ENCODE measurements at regions not wholly inside any gene's neighbourhood (a gene's known extent, or its start where the extent isn't known, plus 50 kb on each side); places are given as distances from the start of the nearest gene placed in this dataset.

GRCh38 chr22:25472382-25472781, 92.1 kb upstream of the GRK3 start:
- DNase-seq (ENCODE audit: low read depth, low spot score) (no peak), FAIRE-seq (no peak)
- no peak for TF ChIP-seq GATA2 (IDR thresholded peaks at IDR 0.05; ENCODE audit: insufficient read depth, insufficient read length, low read depth, low read length)
- TF ChIP-seq POLR2A (IDR thresholded peaks at IDR 0.05; ENCODE audit: low read depth, low read length): no peak
- no peak for TF ChIP-seq POLR2AphosphoS5 (IDR thresholded peaks at IDR 0.05; ENCODE audit: insufficient read depth, low read depth, low read length)
- TF ChIP-seq EZH2 (IDR thresholded peaks at IDR 0.05; ENCODE audit: borderline replicate concordance, low read depth, low read length, severe bottlenecking): no peak
- TF ChIP-seq FOS (IDR thresholded peaks at IDR 0.05; ENCODE audit: borderline replicate concordance, insufficient read depth, low read length): no peak
- dilution Hi-C loops (cut with MboI; ENCODE audit: extremely low pct_ligation_motif_present, low sequenced_read_pairs): no loop called here
- H2AFZ ChIP-seq (ENCODE audit: low read depth, low read length): no peak overlapping the region
- ChIA-PET POLR2A (no interaction called here), CTCF (interaction anchor here (0.9 kb wide), 1 partner anchor 10 kb away, joined by 4 read pairs; no protein-coding TSS in a partner anchor)
- H3K9me3 ChIP-seq (replicated peaks; ENCODE audit: control insufficient read depth, insufficient read depth, low read length): no peaks in the 10 kb centered on the region
- BruUV-seq (replicated peaks): no TSS peak
- H3K4me2 ChIP-seq (ENCODE audit: insufficient read depth, low read length): no peak overlapping the region
- no peak overlapping the region for H3K9ac ChIP-seq (replicated peaks; ENCODE audit: extremely low read depth, insufficient read depth, low read length)
- no peaks in the 10 kb centered on the region for H3K27me3 ChIP-seq (ENCODE audit: control insufficient read depth in 2 of 2, insufficient read depth in 2 of 2, low read length in 2 of 2)
- no peaks in the 10 kb centered on the region for H3K9me1 ChIP-seq (replicated peaks; ENCODE audit: control insufficient read depth, extremely low read depth, insufficient read depth, low read length)
- peaks cover 10% of the 10 kb centered on the region for H3K4me1 ChIP-seq (ENCODE audit: control insufficient read depth, extremely low read depth, insufficient read depth, low read length)
- intact Hi-C loops (cut with micrococcal nuclease): no loop called here
- H4K20me1 ChIP-seq (replicated peaks; ENCODE audit: control insufficient read depth, extremely low read depth, insufficient read depth, low read length): no peaks in the 10 kb centered on the region
- H3K4me3 ChIP-seq (replicated peaks in 1 of 3; ENCODE audit: insufficient read depth in 1 of 3, low read depth in 1 of 3, low read length in 3 of 3): no peak overlapping the region
- H3K79me2 ChIP-seq (ENCODE audit: control insufficient read depth, insufficient read depth, low read length): no peaks in the 10 kb centered on the region
- no peaks in the 10 kb centered on the region for H3K36me3 ChIP-seq (ENCODE audit: control insufficient read depth in 2 of 2, extremely low read depth in 1 of 2, insufficient read depth in 2 of 2, low read length in 2 of 2)
- H3K27ac ChIP-seq (ENCODE audit: insufficient read depth, low read depth, low read length): no peak overlapping the region

- Histone ChIP-seq H3K4me2 (ENCODE audit: insufficient read depth, low read length) (peak overlapping the region; percentile 45), H3K9ac (replicated peaks; ENCODE audit: extremely low read depth, insufficient read depth, low read length) (peak overlapping the region; percentile 32), H3K36me3 (ENCODE audit: control insufficient read depth in 2 of 2, extremely low read depth in 1 of 2, insufficient read depth in 2 of 2, low read length in 2 of 2) (no peaks in the 10 kb centered on the region), H3K4me1 (ENCODE audit: control insufficient read depth, extremely low read depth, insufficient read depth, low read length) (peaks cover 10% of the 10 kb centered on the region), H3K27ac (ENCODE audit: insufficient read depth, low read depth, low read length) (peak overlapping the region; percentile 23), H3K9me3 (replicated peaks; ENCODE audit: control insufficient read depth, insufficient read depth, low read length) (no peaks in the 10 kb centered on the region), H3K4me3 (replicated peaks in 1 of 3; ENCODE audit: insufficient read depth in 1 of 3, low read depth in 1 of 3, low read length in 3 of 3) (no peak overlapping the region), H3K27me3 (ENCODE audit: control insufficient read depth in 2 of 2, insufficient read depth in 2 of 2, low read length in 2 of 2) (no peaks in the 10 kb centered on the region), H4K20me1 (replicated peaks; ENCODE audit: control insufficient read depth, extremely low read depth, insufficient read depth, low read length) (no peaks in the 10 kb centered on the region), H3K79me2 (ENCODE audit: control insufficient read depth, insufficient read depth, low read length) (no peaks in the 10 kb centered on the region), H3K9me1 (replicated peaks; ENCODE audit: control insufficient read depth, extremely low read depth, insufficient read depth, low read length) (no peaks in the 10 kb centered on the region), H2AFZ (ENCODE audit: low read depth, low read length) (no peak overlapping the region)
- dilution Hi-C loops (cut with MboI; ENCODE audit: extremely low pct_ligation_motif_present, low sequenced_read_pairs): no loop called here
- no TSS peak for BruUV-seq (replicated peaks)
- DNase-seq (ENCODE audit: low read depth, low spot score): peak; percentile 89
- ChIA-PET CTCF (interaction anchor here (2.2 to 2.6 kb wide), 2 partner anchors 12 to 297 kb away, joined by 12 read pairs; no protein-coding TSS in a partner anchor), POLR2A (no interaction called here)
- TF ChIP-seq POLR2AphosphoS5 (IDR thresholded peaks at IDR 0.05; ENCODE audit: insufficient read depth, low read depth, low read length): no peak
- peak; percentile 1 for TF ChIP-seq MAX (IDR thresholded peaks at IDR 0.05; ENCODE audit: insufficient read depth, insufficient read length)
- no peak for TF ChIP-seq FOS (IDR thresholded peaks at IDR 0.05; ENCODE audit: borderline replicate concordance, insufficient read depth, low read length)
- intact Hi-C loops (cut with micrococcal nuclease): loop anchor here (5.0 kb wide), 1 partner anchor 297 kb away; no protein-coding TSS in a partner anchor
- peak; percentile 94 for FAIRE-seq
Measured at GRCh38 chr22:25475257-25476022, 89.0 kb upstream of the GRK3 start.
